ENCODE measurements at regions not wholly inside any gene's neighbourhood (a gene's known extent, or its start where the extent isn't known, plus 50 kb on each side); places are given as distances from the start of the nearest gene placed in this dataset.
A peak's percentile ranks its signal among the peaks of the same experiment; 100 is the strongest.

DNA sequence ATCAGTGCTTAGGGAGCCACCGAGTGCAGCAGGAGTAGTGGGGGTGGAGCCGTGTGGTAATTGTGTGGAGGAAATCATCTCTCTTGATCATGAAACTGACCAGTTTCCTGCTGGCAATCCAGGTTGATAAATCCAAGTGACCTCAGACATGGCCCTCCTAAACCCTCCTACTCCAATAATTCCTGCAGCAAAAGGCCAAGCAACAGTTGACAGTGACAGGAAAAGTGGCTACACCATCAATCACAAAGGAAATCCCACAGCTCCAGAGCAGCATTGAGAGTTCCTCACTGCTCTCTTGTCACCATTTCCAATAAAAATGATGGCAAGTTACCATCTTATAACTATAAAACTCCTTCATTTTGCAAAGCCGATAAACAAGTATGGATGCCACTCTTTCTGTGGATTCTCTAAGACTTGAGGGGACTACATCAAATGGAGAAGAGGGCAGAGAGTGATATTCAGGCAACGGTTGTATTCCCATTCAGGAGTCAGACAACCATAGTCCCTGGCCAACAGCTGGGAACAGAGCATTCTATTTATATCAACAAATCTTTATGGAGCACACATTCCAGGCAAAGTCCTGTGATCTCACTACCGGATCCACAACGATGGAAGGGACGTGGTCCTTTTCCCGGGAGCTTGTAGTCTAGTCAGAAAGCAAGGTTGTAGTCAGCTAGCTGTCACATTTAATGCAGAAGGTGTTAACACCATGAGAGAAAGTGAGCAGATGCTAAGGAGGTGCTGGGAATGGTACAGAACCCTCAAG, 312.5 kb upstream of the CTNNB1 start:
- Histone ChIP-seq H4K8ac (ENCODE audit: low read depth, low read length) (no peak overlapping the region), H3K27ac (ENCODE audit: low read depth, low read length) (no peak overlapping the region), H3K23ac (ENCODE audit: low read length) (no peak overlapping the region), H3K14ac (ENCODE audit: low read length) (no peak overlapping the region), H3K27me3 (ENCODE audit: insufficient read depth, low read length) (no peaks in the 10 kb centered on the region), H3K4me2 (ENCODE audit: low read length) (no peak overlapping the region), H3K9me3 (ENCODE audit: insufficient read depth, low read depth, low read length) (no peaks in the 10 kb centered on the region), H2AFZ (ENCODE audit: insufficient read depth, low read length, poor library complexity) (no peak overlapping the region), H2AK5ac (ENCODE audit: low read length) (peak overlapping the region; percentile 53), H3K4me1 (ENCODE audit: control insufficient read depth in 1 of 2, insufficient read depth in 2 of 2, low read length in 2 of 2) (peaks cover 12% of the 10 kb centered on the region in 2 experiments), H2BK5ac (ENCODE audit: low read depth, low read length, poor library complexity) (no peak overlapping the region), H3K79me2 (ENCODE audit: control insufficient read depth, insufficient read depth, low read length, poor library complexity) (no peaks in the 10 kb centered on the region), H3K79me1 (ENCODE audit: low read length) (peaks cover 8% of the 10 kb centered on the region), H3K36me3 (ENCODE audit: control insufficient read depth in 1 of 2, insufficient read depth in 2 of 2, low read length in 2 of 2) (no peaks in the 10 kb centered on the region), H4K12ac (ENCODE audit: low read depth, low read length) (no peak overlapping the region), H3K9ac (ENCODE audit: low read length) (no peak overlapping the region), H2BK120ac (ENCODE audit: insufficient read depth, low read length, poor library complexity) (no peak overlapping the region), H4K91ac (ENCODE audit: low read depth, low read length) (no peak overlapping the region), H3K4ac (ENCODE audit: low read depth, low read length) (no peak overlapping the region), H3K18ac (ENCODE audit: low read length) (no peak overlapping the region), H2BK12ac (ENCODE audit: low read length) (peak overlapping the region; percentile 43), H3K4me3 (ENCODE audit: low read depth, low read length) (no peak overlapping the region)
- no CpG with 5 or more reads among the region's 8 CpGs for WGBS (ENCODE audit: extremely low coverage, insufficient coverage, insufficient read length)
- DNase-seq, result no peak

DNA sequence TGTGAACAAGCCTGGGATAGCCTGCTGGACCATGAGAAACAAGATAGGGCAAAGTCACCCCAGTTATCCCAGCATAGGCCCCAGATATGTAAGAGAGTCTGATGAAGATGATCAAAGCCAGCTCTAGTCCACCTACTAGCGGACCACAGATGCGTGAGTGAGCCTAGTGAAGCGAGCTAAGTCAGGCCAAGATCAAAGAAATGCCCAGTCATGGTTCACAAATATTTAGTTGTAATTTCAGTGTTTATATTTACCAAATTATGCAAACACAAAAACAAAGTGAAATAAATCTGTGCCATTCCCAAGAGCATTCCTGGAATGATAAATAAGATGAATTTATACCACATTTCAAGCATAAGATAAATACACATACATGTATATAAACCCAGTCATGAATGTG, 308.1 kb upstream of the CTNNB1 start:
- no peaks in the 10 kb centered on the region for H3K9me3 ChIP-seq (ENCODE audit: insufficient read depth, low read depth, low read length)
- no peaks in the 10 kb centered on the region for H3K27me3 ChIP-seq (ENCODE audit: insufficient read depth, low read length)
- H3K36me3 ChIP-seq (ENCODE audit: control insufficient read depth in 1 of 2, insufficient read depth in 2 of 2, low read length in 2 of 2), result no peaks in the 10 kb centered on the region
- H3K9ac ChIP-seq (ENCODE audit: low read length), result no peak overlapping the region
- no peak overlapping the region for H2AK5ac ChIP-seq (ENCODE audit: low read length)
- no peaks in the 10 kb centered on the region for H3K79me2 ChIP-seq (ENCODE audit: control insufficient read depth, insufficient read depth, low read length, poor library complexity)
- H3K14ac ChIP-seq (ENCODE audit: low read length), result no peak overlapping the region
- no peak overlapping the region for H3K4me2 ChIP-seq (ENCODE audit: low read length)
- H3K4me3 ChIP-seq (ENCODE audit: low read depth, low read length), result no peak overlapping the region
- no peak overlapping the region for H3K23ac ChIP-seq (ENCODE audit: low read length)
- H2BK12ac ChIP-seq (ENCODE audit: low read length), result peak overlapping the region; percentile 21
- no peak overlapping the region for H4K12ac ChIP-seq (ENCODE audit: low read depth, low read length)
- H3K4me1 ChIP-seq (ENCODE audit: control insufficient read depth in 1 of 2, insufficient read depth in 2 of 2, low read length in 2 of 2), result peaks cover 3% of the 10 kb centered on the region in 2 experiments
- no peak overlapping the region for H4K91ac ChIP-seq (ENCODE audit: low read depth, low read length)
- WGBS (ENCODE audit: extremely low coverage, insufficient coverage, insufficient read length), result no CpG with 5 or more reads among the region's 3 CpGs
- H2BK120ac ChIP-seq (ENCODE audit: insufficient read depth, low read length, poor library complexity), result no peak overlapping the region
- H4K8ac ChIP-seq (ENCODE audit: low read depth, low read length), result no peak overlapping the region
- H3K18ac ChIP-seq (ENCODE audit: low read length), result no peak overlapping the region
- peaks cover 3% of the 10 kb centered on the region for H3K79me1 ChIP-seq (ENCODE audit: low read length)
- DNase-seq, result no peak
- H2BK5ac ChIP-seq (ENCODE audit: low read depth, low read length, poor library complexity), result no peak overlapping the region
- no peak overlapping the region for H3K4ac ChIP-seq (ENCODE audit: low read depth, low read length)
- no peak overlapping the region for H3K27ac ChIP-seq (ENCODE audit: low read depth, low read length)
- no peak overlapping the region for H2AFZ ChIP-seq (ENCODE audit: insufficient read depth, low read length, poor library complexity)

DNA sequence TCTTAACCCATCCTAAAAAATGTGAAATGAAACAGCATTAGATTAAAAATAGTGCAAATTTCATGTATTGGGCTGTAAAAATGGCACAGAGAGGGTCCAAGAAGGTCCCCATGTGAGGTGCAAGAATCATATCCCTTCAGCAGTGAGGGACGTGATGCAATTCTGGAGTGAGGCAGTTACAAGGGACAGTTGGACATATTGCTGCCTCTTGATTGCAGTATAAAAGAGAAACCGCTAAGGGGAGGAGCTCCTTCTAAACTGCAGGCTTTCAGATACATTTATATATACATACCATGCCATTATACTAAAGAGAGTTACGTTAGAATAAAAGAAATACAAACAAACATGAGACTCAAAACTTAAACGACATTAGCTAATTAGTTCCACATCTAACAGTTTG, 304.2 kb upstream of the CTNNB1 start:
- no peaks in the 10 kb centered on the region for H3K27me3 ChIP-seq (ENCODE audit: insufficient read depth, low read length)
- no peak overlapping the region for H2BK5ac ChIP-seq (ENCODE audit: low read depth, low read length, poor library complexity)
- H2BK120ac ChIP-seq (ENCODE audit: insufficient read depth, low read length, poor library complexity), result no peak overlapping the region
- DNase-seq, result no peak
- no peak overlapping the region for H4K91ac ChIP-seq (ENCODE audit: low read depth, low read length)
- no peaks in the 10 kb centered on the region for H3K79me2 ChIP-seq (ENCODE audit: control insufficient read depth, insufficient read depth, low read length, poor library complexity)
- H3K27ac ChIP-seq (ENCODE audit: low read depth, low read length), result no peak overlapping the region
- no peak overlapping the region for H4K8ac ChIP-seq (ENCODE audit: low read depth, low read length)
- no peaks in the 10 kb centered on the region for H3K36me3 ChIP-seq (ENCODE audit: control insufficient read depth in 1 of 2, insufficient read depth in 2 of 2, low read length in 2 of 2)
- H3K4me1 ChIP-seq (ENCODE audit: control insufficient read depth in 1 of 2, insufficient read depth in 2 of 2, low read length in 2 of 2), result peaks cover 0 to 6% of the 10 kb centered on the region in 2 experiments
- no peak overlapping the region for H3K14ac ChIP-seq (ENCODE audit: low read length)
- H3K18ac ChIP-seq (ENCODE audit: low read length), result no peak overlapping the region
- H3K4me3 ChIP-seq (ENCODE audit: low read depth, low read length), result no peak overlapping the region
- WGBS (ENCODE audit: extremely low coverage, insufficient coverage, insufficient read length), result no CpG with 5 or more reads among the region's 4 CpGs
- H3K9ac ChIP-seq (ENCODE audit: low read length), result no peak overlapping the region
- H3K9me3 ChIP-seq (ENCODE audit: insufficient read depth, low read depth, low read length), result no peaks in the 10 kb centered on the region
- H3K23ac ChIP-seq (ENCODE audit: low read length), result no peak overlapping the region
- no peak overlapping the region for H3K4ac ChIP-seq (ENCODE audit: low read depth, low read length)
- no peak overlapping the region for H2AK5ac ChIP-seq (ENCODE audit: low read length)
- no peak overlapping the region for H2AFZ ChIP-seq (ENCODE audit: insufficient read depth, low read length, poor library complexity)
- H3K79me1 ChIP-seq (ENCODE audit: low read length), result no peaks in the 10 kb centered on the region
- no peak overlapping the region for H3K4me2 ChIP-seq (ENCODE audit: low read length)
- H4K12ac ChIP-seq (ENCODE audit: low read depth, low read length), result no peak overlapping the region
- H2BK12ac ChIP-seq (ENCODE audit: low read length), result no peak overlapping the region

DNA sequence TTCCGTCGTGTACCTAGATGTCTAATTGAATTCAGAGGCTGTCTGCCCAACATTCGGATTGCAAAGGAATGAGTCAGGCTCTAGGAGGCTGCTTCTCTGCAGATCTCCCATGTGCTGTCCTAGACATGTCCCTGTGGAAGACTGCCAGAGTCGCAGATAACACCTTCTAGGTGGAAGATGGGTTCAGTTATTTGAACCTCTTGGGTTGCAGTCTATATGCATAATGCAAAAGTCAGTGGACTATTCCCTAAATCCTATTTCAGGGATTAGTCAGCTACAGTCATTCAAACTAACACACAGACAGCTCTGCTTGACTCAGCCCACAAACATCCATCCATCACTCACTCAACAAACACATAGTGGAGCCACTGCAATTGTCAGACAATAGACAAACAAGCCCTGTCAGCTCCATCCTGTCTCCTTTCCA, 300.0 kb upstream of the CTNNB1 start:
- no peaks in the 10 kb centered on the region for H3K27me3 ChIP-seq (ENCODE audit: insufficient read depth, low read length)
- no peaks in the 10 kb centered on the region for H3K36me3 ChIP-seq (ENCODE audit: control insufficient read depth in 1 of 2, insufficient read depth in 2 of 2, low read length in 2 of 2)
- no CpG with 5 or more reads among the region's 4 CpGs for WGBS (ENCODE audit: extremely low coverage, insufficient coverage, insufficient read length)

More for the DNA sequence above, 300.0 kb upstream of the CTNNB1 start:
- H2BK120ac ChIP-seq (ENCODE audit: insufficient read depth, low read length, poor library complexity), result no peak overlapping the region
- H3K9me3 ChIP-seq (ENCODE audit: insufficient read depth, low read depth, low read length), result no peaks in the 10 kb centered on the region
- no peak overlapping the region for H2BK12ac ChIP-seq (ENCODE audit: low read length)
- H2AK5ac ChIP-seq (ENCODE audit: low read length), result no peak overlapping the region
- H3K23ac ChIP-seq (ENCODE audit: low read length), result no peak overlapping the region
- no peak overlapping the region for H2AFZ ChIP-seq (ENCODE audit: insufficient read depth, low read length, poor library complexity)
- peak; percentile 41 to 69 for DNase-seq
- H3K4ac ChIP-seq (ENCODE audit: low read depth, low read length), result no peak overlapping the region
- no peak overlapping the region for H3K4me2 ChIP-seq (ENCODE audit: low read length)
- peaks cover 0 to 6% of the 10 kb centered on the region in 2 experiments for H3K4me1 ChIP-seq (ENCODE audit: control insufficient read depth in 1 of 2, insufficient read depth in 2 of 2, low read length in 2 of 2)
- H3K4me3 ChIP-seq (ENCODE audit: low read depth, low read length), result no peak overlapping the region
- no peak overlapping the region for H4K91ac ChIP-seq (ENCODE audit: low read depth, low read length)
- no peak overlapping the region for H4K8ac ChIP-seq (ENCODE audit: low read depth, low read length)
- no peak overlapping the region for H2BK5ac ChIP-seq (ENCODE audit: low read depth, low read length, poor library complexity)
- no peak overlapping the region for H3K9ac ChIP-seq (ENCODE audit: low read length)
- H3K27ac ChIP-seq (ENCODE audit: low read depth, low read length), result no peak overlapping the region
- H3K79me2 ChIP-seq (ENCODE audit: control insufficient read depth, insufficient read depth, low read length, poor library complexity), result no peaks in the 10 kb centered on the region
- no peak overlapping the region for H3K18ac ChIP-seq (ENCODE audit: low read length)
- no peak overlapping the region for H4K12ac ChIP-seq (ENCODE audit: low read depth, low read length)
- H3K14ac ChIP-seq (ENCODE audit: low read length), result no peak overlapping the region
- no peaks in the 10 kb centered on the region for H3K79me1 ChIP-seq (ENCODE audit: low read length)

All from trophoblast cell (in vitro differentiated cells and primary cell).